GM19452 (cell line): ENCODE measurements at regions not wholly inside any gene's neighbourhood (a gene's known extent, or its start where the extent isn't known, plus 50 kb on each side); places are given as distances from the start of the nearest gene placed in this dataset.
"Not testable (repeated sequence)": the region's sequence is repeated elsewhere in the genome, so short reads cannot be mapped to it uniquely, and the experiment has no call there.

Source experiments
- ATAC-seq: cut with Tn5 transposase; IDR thresholded peaks from one replicate; pipeline ENCODE4 v1.9.1; 2021; ENCODE audit not compliant: unreplicated experiment

GRCh38 chr2:118425191-118425590 is 336.9 kb downstream of the INSIG2 start:
- ATAC-seq = no peak

DNA sequence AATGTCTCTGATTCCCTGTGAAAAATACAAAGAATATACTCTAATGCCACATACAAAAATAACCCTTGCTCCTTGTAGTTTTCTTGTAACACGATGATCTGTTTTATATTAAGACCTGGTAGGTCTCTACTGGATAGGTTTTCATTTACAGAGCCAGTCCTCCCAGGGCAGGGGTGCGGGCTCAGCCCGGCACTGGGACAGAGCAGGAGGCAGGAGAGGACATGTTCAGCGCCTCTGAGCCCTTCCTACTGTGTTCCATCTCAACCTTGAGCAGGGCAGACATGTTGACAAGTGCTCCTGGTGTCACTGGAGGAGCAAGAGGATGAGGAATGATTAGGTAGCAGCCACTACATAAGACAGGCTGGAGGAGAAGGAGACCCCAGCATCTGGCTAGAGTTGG is 335.5 kb downstream of the INSIG2 start:
- no peak for ATAC-seq

GRCh38 chr2:118421648-118422047 is 333.4 kb downstream of the INSIG2 start:
- no peak for ATAC-seq

- no peak for ATAC-seq
Measured at GRCh38 chr2:118417406-118418120, 329.3 kb downstream of the INSIG2 start.

- ATAC-seq = not testable (repeated sequence)
Measured at GRCh38 chr2:118415186-118415585, 326.9 kb downstream of the INSIG2 start.

- no peak for ATAC-seq
Measured at GRCh38 chr2:118403658-118404451, 315.6 kb downstream of the INSIG2 start.

DNA sequence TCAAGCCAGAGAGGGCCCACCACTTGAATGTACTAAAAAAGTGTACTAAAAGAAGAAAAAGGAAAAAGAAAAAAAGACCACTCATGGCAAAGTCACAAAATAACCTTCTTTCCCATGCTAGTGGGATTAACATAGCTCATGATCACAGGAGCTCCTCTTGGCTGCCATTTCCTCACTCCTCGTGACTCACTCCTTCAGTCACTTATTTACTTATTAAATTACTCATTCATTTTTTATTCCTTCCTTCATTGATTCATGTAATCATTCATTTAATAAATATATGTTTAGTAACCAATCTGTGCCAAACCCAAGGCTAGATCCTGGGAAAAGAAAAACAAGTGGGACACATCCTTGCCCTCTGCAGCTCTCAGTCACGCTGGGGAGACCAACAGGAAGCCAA is 300.5 kb downstream of the INSIG2 start:
- no peak for ATAC-seq

DNA sequence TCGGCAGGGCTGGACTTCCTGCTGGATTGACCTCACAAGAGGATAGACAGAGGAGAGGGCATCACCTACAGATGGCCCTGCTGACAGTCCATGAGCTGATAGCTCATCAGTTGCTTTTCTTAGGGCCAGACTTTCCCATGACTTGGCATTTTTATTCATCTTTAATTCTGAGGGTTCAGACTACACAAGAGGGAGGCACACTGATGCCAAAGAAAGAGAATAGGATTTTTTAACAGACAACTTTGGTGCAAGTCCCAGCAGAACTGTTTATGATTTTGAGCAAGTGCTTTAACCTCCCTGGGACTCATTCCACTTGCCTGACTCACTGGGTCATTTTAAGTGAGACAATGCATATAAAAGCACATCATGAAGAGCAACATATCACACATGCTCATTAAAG is 299.2 kb downstream of the INSIG2 start:
- no peak for ATAC-seq

- ATAC-seq = no peak
Measured at GRCh38 chr2:118386641-118387302, 298.5 kb downstream of the INSIG2 start.

- no peak for ATAC-seq
Measured at GRCh38 chr2:118380915-118381653, 292.8 kb downstream of the INSIG2 start.

DNA sequence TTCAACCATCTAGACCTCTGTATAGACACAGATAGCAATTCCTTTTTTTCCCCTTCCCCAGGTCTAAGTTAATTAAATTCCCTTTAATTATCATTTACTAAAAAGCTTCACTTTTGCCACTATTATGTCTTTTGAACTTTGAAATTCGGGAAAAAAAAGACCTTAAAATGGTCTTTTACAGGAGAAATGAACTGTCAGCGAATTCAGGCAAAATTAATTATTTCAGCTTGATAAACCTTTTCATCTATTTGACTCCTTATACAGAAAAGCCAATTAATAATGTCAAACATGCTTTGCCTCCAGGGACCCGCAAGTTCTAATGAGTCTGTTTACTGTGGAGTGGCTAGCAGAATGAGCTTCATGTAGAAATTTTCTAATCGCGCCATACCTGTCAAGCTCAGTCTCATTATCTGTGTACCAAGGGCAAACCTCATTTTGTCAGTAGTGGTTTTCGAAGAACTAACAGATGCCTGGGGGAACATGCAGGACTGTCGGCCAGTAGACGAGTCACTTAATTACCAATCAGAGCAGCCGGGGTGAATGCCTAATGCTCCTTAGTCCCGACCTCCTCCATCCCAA is 287.7 kb downstream of the INSIG2 start:
- ATAC-seq = no peak

DNA sequence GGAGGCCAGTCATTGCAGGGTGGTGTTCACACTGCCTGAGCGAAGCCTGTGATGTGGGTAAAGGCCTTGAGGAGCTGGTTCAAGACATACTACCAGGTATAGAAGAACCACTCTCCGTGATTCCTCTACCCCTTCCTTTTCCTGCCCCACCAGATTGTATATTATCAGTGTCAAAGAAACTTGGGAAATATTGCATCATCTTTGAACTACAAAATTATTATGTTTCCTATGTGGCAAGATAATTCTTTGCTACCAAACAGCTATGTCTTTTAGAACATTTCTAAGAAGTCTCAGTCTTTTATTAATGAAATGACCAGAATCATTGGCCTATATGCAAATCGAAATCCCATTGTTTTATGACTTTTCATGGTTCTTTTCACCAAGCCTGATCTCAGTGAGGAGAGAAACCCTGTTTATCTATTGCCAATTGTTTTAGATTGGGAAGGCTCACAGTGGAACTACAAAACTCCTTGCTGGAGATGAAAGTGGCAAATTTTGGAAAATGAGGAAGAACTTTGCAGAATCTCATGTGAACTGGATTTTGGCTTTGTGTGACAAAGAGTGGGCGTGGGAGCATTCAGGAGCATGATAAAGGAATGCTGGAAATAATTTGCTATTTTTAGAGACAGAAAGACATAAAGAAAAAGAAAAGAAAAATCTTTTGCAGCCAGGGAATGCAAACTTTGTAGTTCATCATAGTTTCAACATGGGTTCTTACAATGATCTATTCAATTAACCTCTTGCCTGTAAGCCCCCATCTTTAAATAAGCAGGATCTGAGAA is 286.9 kb downstream of the INSIG2 start:
- ATAC-seq = no peak

- ATAC-seq = no peak
Measured at GRCh38 chr2:118372886-118373830, 284.9 kb downstream of the INSIG2 start.

- ATAC-seq = no peak
Measured at GRCh38 chr2:118371515-118371914, 283.2 kb downstream of the INSIG2 start.

DNA sequence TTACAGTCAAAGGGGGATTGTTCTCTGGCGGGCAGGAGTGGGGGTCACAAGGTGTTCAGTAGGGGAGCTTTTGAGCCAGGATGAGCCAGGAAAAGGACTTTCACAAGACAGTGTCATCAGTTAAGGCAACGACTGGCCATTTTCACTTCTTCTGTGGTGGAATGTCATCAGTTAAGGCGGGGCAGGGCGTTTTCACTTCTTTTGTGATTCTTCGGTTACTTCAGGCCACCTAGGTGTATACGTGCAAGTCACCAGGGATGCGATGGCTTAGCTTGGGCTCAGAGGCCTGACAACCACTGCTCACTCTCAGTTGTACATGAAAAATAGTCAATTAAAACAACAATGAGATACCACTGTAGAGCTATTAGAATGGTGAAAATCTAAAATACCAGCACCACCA is 281.2 kb downstream of the INSIG2 start:
- ATAC-seq = not testable (repeated sequence)

GRCh38 chr2:118363604-118364003 is 275.3 kb downstream of the INSIG2 start:
- no peak for ATAC-seq

DNA sequence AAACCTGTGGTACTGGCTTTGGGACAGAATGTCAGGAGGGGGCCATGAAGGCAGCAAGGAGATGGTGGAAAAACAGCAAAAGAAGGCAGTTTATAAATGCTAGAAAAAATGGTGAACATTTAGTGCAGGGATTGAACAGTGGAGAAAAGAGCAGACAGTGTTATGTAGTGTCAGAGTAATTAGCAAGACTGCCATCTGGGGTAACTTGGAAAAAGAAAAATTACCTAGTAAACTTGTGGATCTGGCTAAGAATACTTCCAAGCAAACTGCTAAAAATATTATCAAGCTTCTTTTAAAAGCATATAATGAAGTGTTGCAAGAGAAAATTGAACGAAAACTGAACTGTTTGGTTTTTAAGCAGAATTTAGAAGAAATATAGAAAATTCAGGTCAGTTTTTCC is 267.8 kb downstream of the INSIG2 start:
- ATAC-seq = no peak

DNA sequence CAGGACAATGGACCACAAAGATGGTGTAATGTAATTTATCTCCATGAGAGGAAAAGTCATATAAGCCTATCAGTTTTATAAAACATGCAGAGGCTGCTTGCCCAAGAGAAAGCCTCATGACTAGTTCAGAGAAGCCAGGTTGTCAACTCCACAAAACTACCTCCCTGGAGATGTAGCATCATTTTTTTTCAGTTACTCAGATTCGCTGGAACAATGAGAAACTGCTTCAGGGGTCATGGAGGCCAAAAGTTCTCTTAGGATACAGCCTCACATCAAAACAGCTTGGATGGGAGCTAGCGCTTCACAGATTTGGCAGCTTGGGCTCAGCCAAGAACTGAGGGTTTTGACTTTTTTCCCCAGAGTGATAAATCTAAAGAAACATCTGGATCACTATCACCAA is 263.5 kb downstream of the INSIG2 start:
- no peak for ATAC-seq

- ATAC-seq = no peak
Measured at GRCh38 chr2:118350621-118351020, 262.4 kb downstream of the INSIG2 start.
